ENCODE measurements at regions not wholly inside any gene's neighbourhood (a gene's known extent, or its start where the extent isn't known, plus 50 kb on each side); places are given as distances from the start of the nearest gene placed in this dataset.

GRCh38 chr14:55909879-55910278, 208.3 kb upstream of the PELI2 start:
- H3K27me3 Mint-ChIP-seq (ENCODE audit: low read depth) = no peaks in the 10 kb centered on the region

DNA sequence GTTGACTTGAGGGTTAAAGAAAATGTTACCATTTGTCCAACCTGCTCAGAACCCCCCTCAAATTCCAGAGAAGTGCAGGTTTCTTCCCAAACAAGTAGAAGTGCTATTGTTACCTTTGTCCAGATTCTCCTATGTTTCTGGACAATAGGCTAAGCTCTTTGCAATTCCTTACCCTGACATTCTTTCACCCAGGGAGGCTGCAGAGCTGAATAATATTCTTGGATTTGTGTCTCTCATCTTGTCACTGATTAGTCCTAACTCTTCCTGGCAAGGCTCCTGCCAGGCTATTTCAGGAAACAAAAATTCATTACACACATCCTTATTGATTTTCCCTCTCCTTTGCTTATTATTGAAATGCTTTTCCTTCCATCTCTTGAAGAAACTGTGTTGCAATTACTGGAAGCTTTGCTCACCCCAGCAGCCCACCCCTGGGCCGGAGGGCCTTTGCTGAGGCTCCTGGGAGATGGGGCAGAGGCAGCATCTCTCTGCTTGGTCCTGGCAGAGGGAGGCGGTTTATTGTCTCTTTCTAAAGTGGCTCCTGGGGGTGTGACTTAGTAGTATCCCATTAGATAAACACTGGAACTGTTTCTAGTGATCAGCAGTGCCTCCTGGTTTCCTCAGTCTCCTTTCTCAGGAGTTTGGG, 207.5 kb upstream of the PELI2 start:
- Mint-ChIP-seq H3K9me3 (no peaks in the 10 kb centered on the region), H3K4me3 (no peak overlapping the region), H3K4me1 (peaks cover 20% of the 10 kb centered on the region), H3K36me3 (ENCODE audit: low read depth) (no peaks in the 10 kb centered on the region), H3K27me3 (ENCODE audit: low read depth) (no peaks in the 10 kb centered on the region), H3K27ac (ENCODE audit: unreplicated experiment) (no peak overlapping the region)
- TF ChIP-seq, protein P1, sequence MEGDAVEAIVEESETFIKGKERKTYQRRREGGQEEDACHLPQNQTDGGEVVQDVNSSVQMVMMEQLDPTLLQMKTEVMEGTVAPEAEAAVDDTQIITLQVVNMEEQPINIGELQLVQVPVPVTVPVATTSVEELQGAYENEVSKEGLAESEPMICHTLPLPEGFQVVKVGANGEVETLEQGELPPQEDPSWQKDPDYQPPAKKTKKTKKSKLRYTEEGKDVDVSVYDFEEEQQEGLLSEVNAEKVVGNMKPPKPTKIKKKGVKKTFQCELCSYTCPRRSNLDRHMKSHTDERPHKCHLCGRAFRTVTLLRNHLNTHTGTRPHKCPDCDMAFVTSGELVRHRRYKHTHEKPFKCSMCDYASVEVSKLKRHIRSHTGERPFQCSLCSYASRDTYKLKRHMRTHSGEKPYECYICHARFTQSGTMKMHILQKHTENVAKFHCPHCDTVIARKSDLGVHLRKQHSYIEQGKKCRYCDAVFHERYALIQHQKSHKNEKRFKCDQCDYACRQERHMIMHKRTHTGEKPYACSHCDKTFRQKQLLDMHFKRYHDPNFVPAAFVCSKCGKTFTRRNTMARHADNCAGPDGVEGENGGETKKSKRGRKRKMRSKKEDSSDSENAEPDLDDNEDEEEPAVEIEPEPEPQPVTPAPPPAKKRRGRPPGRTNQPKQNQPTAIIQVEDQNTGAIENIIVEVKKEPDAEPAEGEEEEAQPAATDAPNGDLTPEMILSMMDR (conservative IDR thresholded peaks at IDR 0.05) = no peak
- DNase-seq (ENCODE audit: low read depth, low spot score) = no peak

More at GRCh38 chr14:55909879-55910278, 208.3 kb upstream of the PELI2 start:
- DNase-seq (ENCODE audit: low read depth, low spot score) = no peak
- Mint-ChIP-seq H3K9me3 (no peaks in the 10 kb centered on the region), H3K36me3 (ENCODE audit: low read depth) (no peaks in the 10 kb centered on the region), H3K4me3 (no peak overlapping the region), H3K27ac (ENCODE audit: unreplicated experiment) (no peak overlapping the region), H3K4me1 (peaks cover 12% of the 10 kb centered on the region)
- TF ChIP-seq, protein P1 (conservative IDR thresholded peaks at IDR 0.05) = no peak

DNA sequence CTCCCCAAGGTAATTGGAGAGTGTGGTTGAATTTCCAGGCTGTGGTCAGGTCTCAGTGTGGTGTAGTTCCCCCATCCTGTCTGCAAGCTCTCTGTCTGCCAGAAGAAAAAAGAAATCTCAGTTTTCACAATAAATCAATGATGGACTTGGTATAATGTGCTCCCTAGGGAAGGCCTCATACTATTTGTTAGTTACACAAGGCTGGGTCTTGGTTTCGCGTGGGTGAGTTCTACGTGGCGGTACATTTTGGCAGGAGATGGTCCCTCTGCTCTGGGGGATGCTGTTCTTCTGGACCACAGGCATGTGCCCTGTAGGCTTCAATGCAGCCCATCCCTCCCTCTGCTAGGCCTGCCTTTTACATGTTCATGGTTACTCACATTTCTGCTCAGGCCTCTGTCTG, 206.4 kb upstream of the PELI2 start:
- TF ChIP-seq, protein P1 (conservative IDR thresholded peaks at IDR 0.05) = no peak
- H3K4me3 Mint-ChIP-seq = no peak overlapping the region
- H3K9me3 Mint-ChIP-seq = no peaks in the 10 kb centered on the region
- no peaks in the 10 kb centered on the region for H3K36me3 Mint-ChIP-seq (ENCODE audit: low read depth)
- no peak overlapping the region for H3K27ac Mint-ChIP-seq (ENCODE audit: unreplicated experiment)
- H3K27me3 Mint-ChIP-seq (ENCODE audit: low read depth) = no peaks in the 10 kb centered on the region
- no peak for DNase-seq (ENCODE audit: low read depth, low spot score)
- peaks cover 23% of the 10 kb centered on the region for H3K4me1 Mint-ChIP-seq

- H3K4me1 Mint-ChIP-seq = peaks cover 23% of the 10 kb centered on the region
- H3K4me3 Mint-ChIP-seq = no peak overlapping the region
- H3K27me3 Mint-ChIP-seq (ENCODE audit: low read depth) = no peaks in the 10 kb centered on the region
- no peaks in the 10 kb centered on the region for H3K36me3 Mint-ChIP-seq (ENCODE audit: low read depth)
- no peak for DNase-seq (ENCODE audit: low read depth, low spot score)
- TF ChIP-seq, protein P1 (conservative IDR thresholded peaks at IDR 0.05) = no peak
- no peaks in the 10 kb centered on the region for H3K9me3 Mint-ChIP-seq
- no peak overlapping the region for H3K27ac Mint-ChIP-seq (ENCODE audit: unreplicated experiment)
Observed at GRCh38 chr14:55912344-55912743, 205.9 kb upstream of the PELI2 start.

- Mint-ChIP-seq H3K36me3 (ENCODE audit: low read depth) (no peaks in the 10 kb centered on the region), H3K4me1 (peaks cover 23% of the 10 kb centered on the region), H3K27ac (ENCODE audit: unreplicated experiment) (peak overlapping the region; percentile 63), H3K9me3 (no peaks in the 10 kb centered on the region), H3K4me3 (no peak overlapping the region), H3K27me3 (ENCODE audit: low read depth) (no peaks in the 10 kb centered on the region)
- DNase-seq (ENCODE audit: low read depth, low spot score) = no peak
- TF ChIP-seq, protein P1 (conservative IDR thresholded peaks at IDR 0.05) = no peak
Observed at GRCh38 chr14:55913324-55914025, 204.7 kb upstream of the PELI2 start.
